C4-2B (cell line): ENCODE measurements at regions not wholly inside any gene's neighbourhood (a gene's known extent, or its start where the extent isn't known, plus 50 kb on each side); places are given as distances from the start of the nearest gene placed in this dataset.

ENCODE experiments used
- CTCF ChIP-seq: fragments of 450-650 bp; conservative IDR thresholded peaks from 2 replicates; pipeline ENCODE4 v1.5.1; 2017; ENCODE audit warnings: mild to moderate bottlenecking
- ZFX ChIP-seq: fragments of 450-650 bp; IDR thresholded peaks from 2 replicates; pipeline ENCODE4 v1.6.1; 2017

GRCh38 chr4:148934926-148935578 is 492.8 kb upstream of the NR3C2 start:
- TF ChIP-seq CTCF (no peak), ZFX (no peak)
